MM.1S (cell line): ENCODE measurements at regions not wholly inside any gene's neighbourhood (a gene's known extent, or its start where the extent isn't known, plus 50 kb on each side); places are given as distances from the start of the nearest gene placed in this dataset.

Experiments used
- DNase-seq: peaks from one replicate; pipeline ENCODE4 v3.0.0-alpha.2; 2015
- H2AFZ ChIP-seq: fragments of 300-600 bp; sonication (generic); 2 replicates; pipeline ENCODE4 v1.6.0; 2016; ENCODE audit warnings: antibody characterized with exemption, low read length
- H3F3A ChIP-seq: fragments of 300-600 bp; sonication (generic); 2 replicates; pipeline ENCODE4 v1.6.1; 2016; ENCODE audit warnings: mild to moderate bottlenecking, antibody characterized with exemption, low read length, moderate library complexity, mixed read lengths; ENCODE audit not compliant: insufficient read depth
- H3K27ac ChIP-seq: fragments of 300-600 bp; sonication (generic); 2 replicates; pipeline ENCODE4 v1.5.1; 2016; ENCODE audit warnings: mild to moderate bottlenecking, low read length
- H3K27me3 ChIP-seq: fragments of 300-600 bp; sonication (generic); replicated peaks from 2 replicates; pipeline ENCODE4 v1.6.0; 2016; ENCODE audit warnings: low read length; ENCODE audit not compliant: insufficient read depth
- H3K36me3 ChIP-seq: fragments of 300-600 bp; sonication (generic); replicated peaks from 2 replicates; pipeline ENCODE4 v1.6.1; 2016; ENCODE audit warnings: mild to moderate bottlenecking, low read length, mixed read lengths; ENCODE audit not compliant: insufficient read depth
- H3K4me1 ChIP-seq: fragments of 300-600 bp; sonication (generic); 2 replicates; pipeline ENCODE4 v1.6.1; 2016; ENCODE audit warnings: low read length, mixed read lengths
- H3K4me2 ChIP-seq: fragments of 300-600 bp; sonication (generic); 2 replicates; pipeline ENCODE4 v1.6.0; 2016; ENCODE audit warnings: low read depth, low read length
- H3K4me3 ChIP-seq: fragments of 300-600 bp; sonication (generic); 2 replicates; pipeline ENCODE4 v1.5.1; 2016; ENCODE audit warnings: low read length, mixed read lengths
- H3K79me2 ChIP-seq: fragments of 300-600 bp; sonication (generic); 2 replicates; pipeline ENCODE4 v1.6.1; 2016; ENCODE audit warnings: mixed run types, low read length, mixed read lengths
- H3K9ac ChIP-seq: fragments of 300-600 bp; sonication (generic); 2 replicates; pipeline ENCODE4 v1.6.1; 2016; ENCODE audit warnings: low read length, mixed read lengths
- H3K9me2 ChIP-seq: fragments of 300-600 bp; sonication (generic); replicated peaks from 2 replicates; pipeline ENCODE4 v1.6.1; 2016; ENCODE audit warnings: mild to moderate bottlenecking, low read length, mixed read lengths; ENCODE audit not compliant: insufficient read depth
- H3K9me3 ChIP-seq: fragments of 300-600 bp; sonication (generic); replicated peaks from 2 replicates; pipeline ENCODE4 v1.6.1; 2016; ENCODE audit warnings: mild to moderate bottlenecking, low read length, mixed read lengths; ENCODE audit not compliant: insufficient read depth
- H4K20me1 ChIP-seq: fragments of 300-600 bp; sonication (generic); 2 replicates; pipeline ENCODE4 v1.6.1; 2016; ENCODE audit warnings: mild to moderate bottlenecking, low read length, moderate library complexity, mixed read lengths; ENCODE audit not compliant: insufficient read depth
- EZH2 ChIP-seq: fragments of 300-600 bp; sonication (generic); optimal IDR thresholded peaks from 2 replicates; pipeline ENCODE3; 2017; ENCODE audit warnings: low read depth, mild to moderate bottlenecking, antibody characterized with exemption, low read length, mixed read lengths
- EZH2phosphoT487 ChIP-seq: fragments of 300-600 bp; sonication (generic); IDR thresholded peaks from 2 replicates; pipeline ENCODE4 v1.6.1; 2018; ENCODE audit warnings: antibody characterized with exemption, low read length
- TF ChIP-seq, protein P1 (sequence below): fragments of 300-600 bp; sonication (generic); IDR thresholded peaks from 2 replicates; pipeline ENCODE4 v1.5.1; 2016; ENCODE audit warnings: antibody characterized with exemption, low read length, mixed read lengths

DNA sequence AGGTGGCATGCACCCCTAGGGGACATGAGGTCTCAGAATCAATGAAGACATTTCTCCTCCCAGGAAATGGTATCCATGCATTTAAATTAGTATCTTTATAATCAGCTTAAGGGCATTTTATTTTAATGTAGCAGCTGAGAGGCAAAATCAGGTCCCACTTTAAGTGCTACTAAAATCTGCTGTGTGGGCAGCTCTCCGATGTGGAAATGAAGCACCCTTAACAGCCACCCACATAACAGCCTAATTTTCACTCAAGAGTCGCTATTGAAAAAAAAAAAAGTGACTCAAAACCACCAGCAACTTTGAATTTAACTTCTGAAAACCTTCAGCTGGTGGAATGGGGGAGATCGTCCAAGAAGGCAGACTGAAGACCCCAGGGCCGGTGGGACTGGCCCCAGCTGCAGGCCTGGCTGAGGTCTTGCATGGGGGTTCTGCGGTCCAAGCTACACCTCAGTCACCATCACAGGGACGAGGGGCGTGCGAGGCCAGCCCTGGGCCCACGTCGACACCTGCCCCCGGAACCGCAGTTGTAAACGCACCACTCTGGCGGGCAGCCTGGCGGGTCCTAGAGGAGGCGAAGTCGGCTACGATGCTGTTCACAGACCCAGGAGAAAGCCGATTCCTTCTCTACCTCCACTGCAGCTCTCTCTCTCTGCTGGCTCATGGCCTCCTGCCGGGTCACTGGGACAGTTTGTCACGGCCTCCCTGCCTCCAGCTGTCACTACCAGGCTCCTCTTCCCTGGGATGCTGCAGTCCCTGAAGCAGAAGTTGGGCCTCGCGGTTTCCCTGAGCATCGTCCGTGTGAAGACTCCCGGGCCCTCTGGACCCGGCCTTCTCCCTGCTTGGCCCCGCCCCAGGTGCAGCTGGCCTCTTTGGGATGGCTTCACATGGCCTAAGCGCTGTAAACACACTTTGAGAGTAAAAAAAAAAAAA lies 111.9 kb downstream of the KCNF1 start:
- Histone ChIP-seq H3K27me3 (no peaks in the 10 kb centered on the region), H3K36me3 (no peaks in the 10 kb centered on the region), H3K9ac (no peak overlapping the region), H3K4me3 (no peak overlapping the region), H3K4me1 (no peaks in the 10 kb centered on the region), H3K9me3 (no peaks in the 10 kb centered on the region), H2AFZ (no peak overlapping the region), H3K27ac (no peak overlapping the region), H3K9me2 (no peaks in the 10 kb centered on the region), H3F3A (no peaks in the 10 kb centered on the region), H3K79me2 (no peaks in the 10 kb centered on the region), H4K20me1 (no peaks in the 10 kb centered on the region), H3K4me2 (no peak overlapping the region)
- no peak for DNase-seq
- TF ChIP-seq, protein P1, sequence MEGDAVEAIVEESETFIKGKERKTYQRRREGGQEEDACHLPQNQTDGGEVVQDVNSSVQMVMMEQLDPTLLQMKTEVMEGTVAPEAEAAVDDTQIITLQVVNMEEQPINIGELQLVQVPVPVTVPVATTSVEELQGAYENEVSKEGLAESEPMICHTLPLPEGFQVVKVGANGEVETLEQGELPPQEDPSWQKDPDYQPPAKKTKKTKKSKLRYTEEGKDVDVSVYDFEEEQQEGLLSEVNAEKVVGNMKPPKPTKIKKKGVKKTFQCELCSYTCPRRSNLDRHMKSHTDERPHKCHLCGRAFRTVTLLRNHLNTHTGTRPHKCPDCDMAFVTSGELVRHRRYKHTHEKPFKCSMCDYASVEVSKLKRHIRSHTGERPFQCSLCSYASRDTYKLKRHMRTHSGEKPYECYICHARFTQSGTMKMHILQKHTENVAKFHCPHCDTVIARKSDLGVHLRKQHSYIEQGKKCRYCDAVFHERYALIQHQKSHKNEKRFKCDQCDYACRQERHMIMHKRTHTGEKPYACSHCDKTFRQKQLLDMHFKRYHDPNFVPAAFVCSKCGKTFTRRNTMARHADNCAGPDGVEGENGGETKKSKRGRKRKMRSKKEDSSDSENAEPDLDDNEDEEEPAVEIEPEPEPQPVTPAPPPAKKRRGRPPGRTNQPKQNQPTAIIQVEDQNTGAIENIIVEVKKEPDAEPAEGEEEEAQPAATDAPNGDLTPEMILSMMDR: no peak
- no peak for TF ChIP-seq EZH2phosphoT487
- TF ChIP-seq EZH2: no peak

DNA sequence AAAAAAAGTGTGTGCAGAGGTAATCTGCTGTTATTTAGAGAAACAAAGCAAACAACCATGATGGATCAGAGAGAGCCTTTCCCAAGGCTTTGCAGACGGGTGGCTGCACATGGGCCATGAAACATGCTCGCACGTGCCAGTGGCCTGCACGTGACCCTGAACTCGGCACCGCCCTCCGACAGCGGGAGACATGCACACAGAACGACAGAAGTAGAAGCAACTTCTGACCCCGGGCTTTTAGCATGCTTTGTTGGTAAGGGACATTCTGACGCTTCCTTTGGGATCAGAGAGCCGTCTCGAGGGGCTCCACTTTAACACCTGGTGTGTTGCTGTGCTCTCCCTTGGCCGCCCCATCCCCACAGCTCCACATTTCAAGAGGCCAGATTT lies 112.5 kb downstream of the KCNF1 start:
- Histone ChIP-seq H3K27ac (no peak overlapping the region), H3K27me3 (no peaks in the 10 kb centered on the region)

DNA sequence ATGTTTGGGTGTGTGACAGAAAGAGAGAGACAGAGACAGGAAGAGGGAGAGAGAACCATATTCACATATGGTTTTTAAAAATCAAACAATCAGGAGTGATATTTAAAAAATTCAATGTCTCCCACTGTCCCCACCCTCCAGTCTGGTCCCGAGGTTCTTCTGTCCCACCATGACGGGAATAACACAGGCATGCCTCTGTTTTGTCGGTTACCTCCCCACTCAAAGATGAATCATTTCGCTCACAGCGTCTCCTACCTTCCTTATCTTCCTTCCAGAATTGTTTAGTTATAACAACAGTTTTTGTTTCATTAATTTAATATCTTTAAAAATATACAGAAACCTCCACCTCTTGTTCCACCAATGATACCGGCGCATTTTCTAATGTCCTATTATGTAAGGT lies 113.0 kb downstream of the KCNF1 start:
- TF ChIP-seq EZH2phosphoT487: no peak
- TF ChIP-seq, protein P1: no peak
- TF ChIP-seq EZH2: no peak
- H3K9me3 ChIP-seq: no peaks in the 10 kb centered on the region
- no peaks in the 10 kb centered on the region for H3K9me2 ChIP-seq
- H3K9ac ChIP-seq: no peak overlapping the region
- no peaks in the 10 kb centered on the region for H3K27me3 ChIP-seq
- no peaks in the 10 kb centered on the region for H3K36me3 ChIP-seq
- no peak overlapping the region for H3K4me2 ChIP-seq
- no peak overlapping the region for H3K4me3 ChIP-seq
- H3F3A ChIP-seq: no peaks in the 10 kb centered on the region
- no peaks in the 10 kb centered on the region for H3K4me1 ChIP-seq
- no peak overlapping the region for H3K27ac ChIP-seq
- no peaks in the 10 kb centered on the region for H4K20me1 ChIP-seq
- no peak overlapping the region for H2AFZ ChIP-seq
- no peaks in the 10 kb centered on the region for H3K79me2 ChIP-seq
- DNase-seq: no peak

More for the DNA sequence above, 112.5 kb downstream of the KCNF1 start:
- no peak overlapping the region for H2AFZ ChIP-seq
- TF ChIP-seq EZH2phosphoT487 (no peak), EZH2 (no peak)
- TF ChIP-seq, protein P1: no peak
- H3K36me3 ChIP-seq: no peaks in the 10 kb centered on the region
- no peak overlapping the region for H3K4me2 ChIP-seq
- no peaks in the 10 kb centered on the region for H3K9me3 ChIP-seq
- H3K9me2 ChIP-seq: no peaks in the 10 kb centered on the region
- H4K20me1 ChIP-seq: no peaks in the 10 kb centered on the region
- H3F3A ChIP-seq: no peaks in the 10 kb centered on the region
- no peaks in the 10 kb centered on the region for H3K79me2 ChIP-seq
- no peak for DNase-seq
- H3K4me1 ChIP-seq: no peaks in the 10 kb centered on the region
- no peak overlapping the region for H3K4me3 ChIP-seq
- H3K9ac ChIP-seq: no peak overlapping the region
